CD1c-positive myeloid dendritic cell (primary cell): ENCODE measurements at regions not wholly inside any gene's neighbourhood (a gene's known extent, or its start where the extent isn't known, plus 50 kb on each side); places are given as distances from the start of the nearest gene placed in this dataset.

Experiments used
- DNase-seq: peaks from one replicate; pipeline ENCODE4 v3.0.0-alpha.2; 2016; ENCODE audit errors: extremely low spot score

- no peak for DNase-seq
Observed at GRCh38 chr22:27534720-27535125, 266.8 kb downstream of the MN1 start.

GRCh38 chr22:27535452-27535851 is 266.1 kb downstream of the MN1 start:
- DNase-seq, result no peak

- no peak for DNase-seq
Observed at GRCh38 chr22:27537501-27537900, 264.1 kb downstream of the MN1 start.

- no peak for DNase-seq
Observed at GRCh38 chr22:27538666-27539065, 262.9 kb downstream of the MN1 start.

- DNase-seq, result no peak
Observed at GRCh38 chr22:27540247-27540646, 261.3 kb downstream of the MN1 start.

- no peak for DNase-seq
Observed at GRCh38 chr22:27540656-27541396, 260.7 kb downstream of the MN1 start.

DNA sequence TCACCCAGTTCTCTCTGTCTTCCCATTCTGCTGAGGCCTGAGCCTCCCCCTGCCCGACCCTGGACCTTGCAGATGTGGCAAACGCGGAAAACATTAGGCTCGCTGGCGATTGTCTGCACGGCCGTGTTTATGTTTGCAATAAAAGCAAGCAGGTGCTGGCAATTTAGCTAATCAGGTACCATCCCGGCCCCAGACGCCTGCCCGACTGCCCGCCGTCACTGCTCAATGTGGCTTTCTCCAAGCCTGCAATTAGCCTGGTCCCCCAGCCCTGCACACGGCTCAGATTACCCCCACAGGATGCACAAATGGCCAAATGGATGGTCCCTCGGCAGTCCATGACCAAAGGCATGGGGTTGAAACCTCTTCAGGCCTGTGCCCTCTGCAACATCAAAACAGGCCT is 259.7 kb downstream of the MN1 start:
- no peak for DNase-seq

DNA sequence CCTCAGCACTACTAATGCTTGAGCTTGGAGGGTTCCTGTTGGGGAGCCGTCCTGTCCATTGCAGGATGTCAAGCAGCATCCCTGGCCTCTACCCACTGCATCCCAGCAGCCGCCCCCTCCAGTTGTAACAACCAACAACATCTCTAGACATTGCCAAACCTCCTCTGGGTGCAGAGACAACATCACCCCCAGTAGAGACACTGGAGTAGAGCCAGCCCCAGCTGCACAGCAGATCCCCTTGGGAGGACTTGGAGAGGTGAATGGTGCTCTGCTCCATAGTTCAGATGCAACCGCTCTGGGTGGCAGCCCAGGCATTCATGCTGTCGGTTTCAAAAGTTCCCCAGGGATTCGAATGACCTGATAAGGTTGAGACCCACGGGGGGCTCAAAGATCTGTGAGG is 259.0 kb downstream of the MN1 start:
- DNase-seq, result no peak

DNA sequence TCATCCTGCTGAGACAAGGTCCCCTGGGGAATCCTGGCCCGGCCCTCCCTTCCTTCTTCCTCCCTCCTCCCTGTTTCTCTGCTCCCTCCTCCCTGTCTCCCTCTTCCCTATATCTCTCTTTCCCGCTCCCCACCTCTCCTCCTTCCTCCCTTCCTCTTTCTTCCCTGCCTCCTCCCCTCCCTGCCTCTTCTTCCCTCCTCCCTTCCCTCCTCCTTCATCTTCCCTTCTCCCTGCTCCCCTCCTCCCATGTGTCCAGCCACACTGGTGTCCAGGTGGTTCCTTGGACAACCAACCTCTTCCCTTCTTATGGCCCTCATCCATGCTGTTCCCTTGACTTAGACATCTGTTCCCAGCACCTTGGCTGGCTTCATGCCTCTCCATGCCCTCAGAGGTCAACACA is 258.1 kb downstream of the MN1 start:
- no peak for DNase-seq

GRCh38 chr22:27545085-27545484 is 256.5 kb downstream of the MN1 start:
- no peak for DNase-seq

DNA sequence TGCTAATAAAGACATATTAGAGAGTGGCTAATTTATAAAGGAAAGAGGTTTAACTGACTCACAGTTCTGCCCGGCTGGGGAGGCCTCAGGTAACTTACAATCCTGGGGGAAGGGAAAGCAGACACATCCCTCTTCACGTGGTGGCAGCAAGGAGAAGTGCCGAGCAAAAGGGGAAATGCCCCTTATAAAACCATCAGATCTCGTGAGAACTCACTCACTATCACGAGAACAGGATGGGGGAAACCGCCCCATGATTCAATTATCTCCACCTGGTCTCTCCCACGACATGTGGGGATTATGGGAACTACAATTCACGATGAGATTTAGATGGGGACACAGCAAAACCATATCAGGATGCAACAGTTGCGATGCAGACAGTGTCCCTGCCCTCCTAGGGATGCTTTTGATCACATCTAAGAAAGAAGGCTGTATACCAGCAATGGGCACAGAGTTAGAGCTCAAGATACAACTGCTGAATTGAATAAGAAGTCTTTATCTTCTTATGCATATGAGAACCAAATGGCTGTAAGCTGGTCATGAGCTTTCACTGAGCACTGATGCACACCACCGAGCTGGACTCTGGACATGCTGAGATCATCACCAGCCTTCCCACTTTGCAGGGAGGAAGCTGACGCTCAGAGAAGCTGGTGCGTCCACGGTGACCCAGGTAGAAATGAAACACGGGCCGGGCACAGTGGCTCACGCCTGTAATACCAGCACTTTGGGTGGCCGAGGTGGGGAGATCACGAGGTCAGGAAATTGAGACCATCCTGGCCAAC is 255.2 kb downstream of the MN1 start:
- DNase-seq, result no peak

DNA sequence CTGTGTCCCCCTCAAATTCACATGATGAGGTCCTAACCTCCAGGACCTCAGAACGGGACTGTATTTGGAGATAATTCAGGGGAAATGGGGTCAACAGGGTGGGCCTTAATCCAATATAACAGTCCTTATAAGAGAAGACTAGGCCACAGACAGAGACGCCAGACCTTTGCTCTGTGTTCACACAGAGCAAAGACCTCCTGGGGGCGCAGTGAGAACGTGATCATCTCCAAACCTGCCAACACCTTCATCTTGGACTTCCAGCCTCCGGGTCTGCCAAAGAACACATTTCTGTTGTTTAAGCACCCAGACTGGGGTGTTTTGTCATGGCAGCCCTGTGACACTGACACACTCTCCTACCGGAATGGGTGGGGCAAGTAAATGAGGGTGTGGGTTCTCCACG is 250.2 kb downstream of the MN1 start:
- no peak for DNase-seq

GRCh38 chr22:27552176-27552575 is 249.4 kb downstream of the MN1 start:
- DNase-seq, result no peak

DNA sequence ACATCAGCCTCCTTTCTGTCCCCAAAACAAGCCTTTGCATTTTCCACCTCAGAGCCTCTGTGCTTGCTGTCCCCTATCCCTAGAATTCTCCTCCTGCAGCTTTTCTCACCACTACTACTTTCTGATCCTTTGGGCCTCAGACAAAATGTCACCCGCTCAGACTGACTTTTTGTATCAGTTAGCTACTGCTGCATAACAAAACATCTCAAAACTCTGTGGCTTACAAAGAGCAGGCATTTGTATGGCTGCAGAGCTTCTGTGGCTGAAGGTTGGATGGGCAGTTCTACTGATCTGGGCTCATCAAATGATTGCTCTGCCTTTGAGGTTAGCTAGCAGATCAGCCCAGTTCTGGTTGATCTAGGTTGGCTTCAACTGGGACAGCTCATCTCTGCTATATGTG is 248.7 kb downstream of the MN1 start:
- no peak for DNase-seq

- no peak for DNase-seq
Observed at GRCh38 chr22:27554106-27554811, 247.3 kb downstream of the MN1 start.

DNA sequence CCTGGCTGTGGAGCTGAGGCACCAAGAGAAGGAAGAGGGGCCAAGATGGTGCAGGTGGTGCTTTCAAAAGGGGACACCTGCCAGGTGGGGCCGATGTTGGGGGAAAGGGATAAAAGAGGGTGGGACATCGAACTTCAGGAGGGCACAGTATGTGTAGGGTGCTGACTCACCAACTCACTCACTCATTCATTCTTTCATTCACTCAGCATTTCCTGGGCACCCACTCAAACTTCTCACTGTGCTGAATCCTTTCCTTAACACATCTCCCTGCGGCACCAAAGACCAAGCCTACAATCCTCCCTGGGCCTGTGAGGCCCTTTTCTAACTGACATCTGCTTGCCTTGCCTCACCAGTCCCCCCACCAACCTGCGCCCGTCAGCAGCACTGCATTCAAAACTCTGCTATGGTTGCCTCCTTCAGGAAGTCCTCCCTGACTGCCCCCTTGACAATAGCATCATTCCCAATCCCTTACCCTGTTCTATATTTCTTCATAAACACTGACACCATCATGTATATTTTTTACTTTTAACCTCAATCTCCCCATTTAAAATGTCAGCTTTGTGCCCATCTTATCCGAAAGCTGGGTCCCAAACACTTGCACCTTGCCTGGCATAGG is 246.6 kb downstream of the MN1 start:
- DNase-seq, result no peak

DNA sequence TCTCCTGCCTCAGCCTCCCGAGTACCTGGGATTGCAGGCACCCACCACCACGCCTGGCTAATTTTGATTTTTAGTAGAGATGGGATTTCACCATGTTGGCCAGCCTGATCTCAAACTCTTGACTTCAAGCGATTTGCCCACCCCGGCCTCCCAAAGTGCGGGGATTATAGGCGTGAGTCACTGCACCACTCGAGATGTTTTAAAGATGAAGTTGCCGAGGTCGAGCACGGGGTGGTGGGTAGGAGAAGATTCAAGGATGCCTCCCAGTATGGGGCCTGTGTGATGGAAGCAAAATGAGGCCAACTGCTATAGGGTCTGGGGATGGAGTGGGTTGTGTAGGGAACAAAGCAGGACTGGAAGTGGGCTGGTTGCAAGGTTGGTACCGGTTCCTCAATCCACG is 245.2 kb downstream of the MN1 start:
- no peak for DNase-seq

- DNase-seq, result no peak
Observed at GRCh38 chr22:27557286-27558008, 244.1 kb downstream of the MN1 start.

- no peak for DNase-seq
Observed at GRCh38 chr22:27558658-27559371, 242.7 kb downstream of the MN1 start.

- no peak for DNase-seq
Observed at GRCh38 chr22:27560781-27561180, 240.8 kb downstream of the MN1 start.

- DNase-seq, result no peak
Observed at GRCh38 chr22:27561286-27561904, 240.2 kb downstream of the MN1 start.
